Lung (tissue), 11 donors: ENCODE measurements at regions not wholly inside any gene's neighbourhood (a gene's known extent, or its start where the extent isn't known, plus 50 kb on each side); places are given as distances from the start of the nearest gene placed in this dataset.

Experiments used
- ATAC-seq: fragments of 200-7000 bp; cut with Tn5 transposase; one replicate; pipeline ENCODE4 v1.9.1; 2020; ENCODE audit warnings: moderate number of reproducible peaks; ENCODE audit not compliant: insufficient read depth, low FRiP score
- DNase-seq, 3 donors: peaks; one replicate each; pipeline ENCODE4 v3.0.0-alpha.2; 2013 to 2017
- H3K27ac ChIP-seq, 2 donors: one replicate each; pipeline ENCODE4 v1.5.1; 2013; ENCODE audit warnings: mild to moderate bottlenecking in 2 of 2, moderate library complexity in 2 of 2, control low read depth in 1 of 2, inconsistent platforms in 1 of 2, low read depth in 1 of 2, low read length in 1 of 2
- H3K27me3 ChIP-seq, 3 donors: one replicate each; pipeline ENCODE4 v1.5.1; 2013; ENCODE audit warnings: low read length in 2 of 3; ENCODE audit not compliant: control insufficient read depth in 3 of 3, insufficient read depth in 3 of 3
- H3K36me3 ChIP-seq, 4 donors: one replicate each; pipeline ENCODE4 v1.5.1; 2013; ENCODE audit warnings: low read length in 4 of 4, mild to moderate bottlenecking in 1 of 4, moderate library complexity in 1 of 4; ENCODE audit not compliant: control insufficient read depth in 4 of 4, insufficient read depth in 4 of 4
- H3K4me1 ChIP-seq, 5 donors: one replicate each; pipeline ENCODE4 v1.5.1; 2013; ENCODE audit warnings: low read length in 5 of 5, mild to moderate bottlenecking in 2 of 5, moderate library complexity in 1 of 5; ENCODE audit not compliant: control insufficient read depth in 5 of 5, insufficient read depth in 5 of 5
- H3K4me3 ChIP-seq: one replicate; pipeline ENCODE4 v1.5.1; 2013; ENCODE audit warnings: mild to moderate bottlenecking, control low read depth, moderate library complexity
- H3K9ac ChIP-seq, 2 donors: one replicate each; pipeline ENCODE4 v1.5.1; 2013; ENCODE audit warnings: low read length in 2 of 2, control low read depth in 1 of 2; ENCODE audit not compliant: insufficient read depth in 1 of 2
- H3K9me3 ChIP-seq, 4 donors: one replicate each; pipeline ENCODE4 v1.5.1; 2013; ENCODE audit warnings: low read length in 3 of 4, mild to moderate bottlenecking in 1 of 4, moderate library complexity in 1 of 4; ENCODE audit not compliant: control insufficient read depth in 4 of 4, insufficient read depth in 3 of 4
- WGBS, 2 donors: extraction: QIAGEN DNeasy Blood & Tissue Kit; methylation state at CpG; one replicate each; pipeline ENCODE4 v1.1.7; 2013; 5-methylcytosine and 5-hydroxymethylcytosine counted together
- TF ChIP-seq, protein P1 (sequence below): IDR thresholded peaks from 2 replicates; pipeline ENCODE4 v1.5.1; 2012; ENCODE audit warnings: mild to moderate bottlenecking; ENCODE audit errors: control extremely low read depth, extremely low read depth
- donor health status: control.
- donor health status: control.
- donor health status: Bipolar disorder and iron deficiency.
- donor health status: healthy.
- donor health status: DM: yes; HTN: yes; CAD: no.

DNA sequence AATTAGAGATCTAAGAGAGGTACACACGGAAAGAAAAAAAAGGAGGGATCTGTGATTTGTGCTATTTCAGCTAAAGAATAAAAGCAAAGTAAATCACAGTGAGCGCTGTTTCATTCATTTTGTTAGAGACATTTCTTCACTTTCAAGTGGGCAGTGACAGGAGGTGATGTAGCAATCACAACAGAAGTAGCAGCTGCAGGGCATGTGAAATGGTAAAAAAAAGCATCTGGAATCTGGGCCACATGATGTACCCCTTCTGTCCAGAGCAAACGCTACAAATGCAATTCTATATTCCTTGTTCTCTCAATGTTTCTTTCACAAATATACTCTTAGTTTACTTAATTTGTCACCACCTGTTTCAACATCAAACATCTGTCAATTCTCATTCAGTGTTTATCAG, 786.5 kb downstream of the LRRIQ3 start:
- WGBS, 2 donors, result 73 to 76% methylated on average over 3 of the region's 3 CpGs
- Histone ChIP-seq H3K4me3 (no peak overlapping the region), H3K4me1 (no peaks in the 10 kb centered on the region), H3K9ac (no peak overlapping the region), H3K36me3 (no peaks in the 10 kb centered on the region), H3K27me3 (no peaks in the 10 kb centered on the region), H3K9me3 (no peaks in the 10 kb centered on the region), H3K27ac (no peak overlapping the region)
- TF ChIP-seq, protein P1, sequence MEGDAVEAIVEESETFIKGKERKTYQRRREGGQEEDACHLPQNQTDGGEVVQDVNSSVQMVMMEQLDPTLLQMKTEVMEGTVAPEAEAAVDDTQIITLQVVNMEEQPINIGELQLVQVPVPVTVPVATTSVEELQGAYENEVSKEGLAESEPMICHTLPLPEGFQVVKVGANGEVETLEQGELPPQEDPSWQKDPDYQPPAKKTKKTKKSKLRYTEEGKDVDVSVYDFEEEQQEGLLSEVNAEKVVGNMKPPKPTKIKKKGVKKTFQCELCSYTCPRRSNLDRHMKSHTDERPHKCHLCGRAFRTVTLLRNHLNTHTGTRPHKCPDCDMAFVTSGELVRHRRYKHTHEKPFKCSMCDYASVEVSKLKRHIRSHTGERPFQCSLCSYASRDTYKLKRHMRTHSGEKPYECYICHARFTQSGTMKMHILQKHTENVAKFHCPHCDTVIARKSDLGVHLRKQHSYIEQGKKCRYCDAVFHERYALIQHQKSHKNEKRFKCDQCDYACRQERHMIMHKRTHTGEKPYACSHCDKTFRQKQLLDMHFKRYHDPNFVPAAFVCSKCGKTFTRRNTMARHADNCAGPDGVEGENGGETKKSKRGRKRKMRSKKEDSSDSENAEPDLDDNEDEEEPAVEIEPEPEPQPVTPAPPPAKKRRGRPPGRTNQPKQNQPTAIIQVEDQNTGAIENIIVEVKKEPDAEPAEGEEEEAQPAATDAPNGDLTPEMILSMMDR, result no peak
- ATAC-seq (no peak), DNase-seq (no peak)

DNA sequence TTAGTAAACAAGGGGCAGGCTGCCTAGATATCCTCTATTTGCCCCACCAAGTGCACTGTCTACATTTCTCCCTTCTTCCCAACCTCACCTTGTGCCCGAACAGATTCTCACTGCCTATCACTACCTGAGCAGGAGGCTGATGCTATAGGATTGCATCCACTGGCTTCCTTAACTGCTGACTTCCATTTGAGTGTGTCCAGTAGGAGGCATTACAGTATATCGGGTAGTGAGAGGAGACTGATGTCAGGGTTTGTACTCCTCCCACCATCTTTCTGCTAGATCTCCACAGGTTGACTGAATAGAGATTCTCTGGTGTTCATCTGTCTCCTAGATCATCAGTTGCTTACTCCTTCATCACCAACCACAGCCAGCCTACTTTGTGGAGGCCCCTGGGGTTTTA, 796.3 kb downstream of the LRRIQ3 start:
- DNase-seq, result no peak
- TF ChIP-seq, protein P1, result no peak
- Histone ChIP-seq H3K36me3 (no peaks in the 10 kb centered on the region), H3K9me3 (no peaks in the 10 kb centered on the region), H3K4me1 (no peaks in the 10 kb centered on the region), H3K4me3 (no peak overlapping the region), H3K27ac (no peak overlapping the region), H3K9ac (no peak overlapping the region), H3K27me3 (no peaks in the 10 kb centered on the region)
- no peak for ATAC-seq
- WGBS, 2 donors, result 79 to 88% methylated on average over 2 of the region's 2 CpGs

DNA sequence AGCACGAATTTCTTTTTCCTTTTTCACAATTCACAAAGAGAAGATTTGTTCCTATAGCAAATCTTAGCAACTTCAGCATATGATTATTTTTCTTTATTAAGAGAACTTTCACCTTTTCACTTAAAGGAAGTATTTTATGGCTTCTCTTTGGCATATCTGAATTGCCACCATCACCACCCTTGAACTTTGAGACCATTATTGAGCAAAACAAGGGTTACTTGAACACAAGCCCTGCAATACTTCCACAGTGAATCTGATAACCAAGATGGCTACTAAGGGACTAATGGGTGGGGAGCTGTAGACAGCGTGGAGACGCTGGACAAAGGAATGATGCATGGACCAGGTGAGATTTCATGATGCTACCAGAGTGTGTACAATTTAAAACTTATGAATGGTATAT, 815.0 kb downstream of the LRRIQ3 start:
- Histone ChIP-seq H3K9me3 (no peaks in the 10 kb centered on the region), H3K9ac (no peak overlapping the region), H3K4me3 (no peak overlapping the region), H3K36me3 (no peaks in the 10 kb centered on the region), H3K4me1 (no peaks in the 10 kb centered on the region), H3K27ac (no peak overlapping the region), H3K27me3 (no peaks in the 10 kb centered on the region)
- 77 to 84% methylated on average over 3 of the region's 3 CpGs for WGBS, 2 donors
- DNase-seq, result no peak
- TF ChIP-seq, protein P1, result no peak
- ATAC-seq, result no peak

DNA sequence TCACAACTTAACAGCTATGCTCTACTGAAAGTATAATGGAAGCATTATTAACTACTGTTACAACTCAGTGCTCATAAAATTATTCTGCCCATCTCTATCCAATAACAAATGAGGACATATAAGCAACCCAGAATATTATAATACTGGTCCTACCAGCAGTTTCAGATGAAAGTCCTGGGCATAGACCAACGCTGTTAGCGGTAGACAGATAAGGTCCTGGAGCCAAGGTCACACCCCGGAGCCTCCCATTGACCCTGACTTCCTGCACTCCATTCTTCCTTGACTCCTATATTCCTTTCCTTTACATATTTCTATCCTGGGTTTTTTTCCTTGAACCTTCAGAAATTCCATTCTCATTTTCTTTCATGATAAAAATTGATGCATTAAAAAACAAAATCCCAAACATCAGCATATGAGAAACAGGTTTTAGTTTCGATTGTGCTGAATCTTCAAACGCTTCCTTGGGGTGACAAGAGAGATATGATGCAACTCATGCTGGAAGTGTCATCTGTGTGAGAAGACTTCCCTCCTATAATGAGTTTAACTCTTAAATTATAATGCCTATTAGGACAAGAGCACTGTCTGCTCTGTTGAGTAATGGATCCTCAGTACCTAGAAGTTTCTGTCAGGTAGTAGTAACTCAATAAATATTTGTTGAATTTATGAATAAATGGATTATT, 831.1 kb downstream of the LRRIQ3 start:
- Histone ChIP-seq H3K27me3 (no peaks in the 10 kb centered on the region), H3K4me1 (no peaks in the 10 kb centered on the region), H3K9ac (no peak overlapping the region), H3K4me3 (no peak overlapping the region), H3K27ac (no peak overlapping the region), H3K9me3 (no peaks in the 10 kb centered on the region), H3K36me3 (no peaks in the 10 kb centered on the region)
- DNase-seq (no peak), ATAC-seq (no peak)
- TF ChIP-seq, protein P1, result no peak
- WGBS, 2 donors, result 80 to 85% methylated on average over 5 of the region's 5 CpGs
